H1 (cell line): ENCODE measurements at regions not wholly inside any gene's neighbourhood (a gene's known extent, or its start where the extent isn't known, plus 50 kb on each side); places are given as distances from the start of the nearest gene placed in this dataset.

ENCODE experiments used
- CTCF ChIA-PET: fragments of 300-600 bp; sonication (Branson Sonifier 250); formaldehyde crosslinking; loops from one replicate; lab custom pipeline; 2021; ENCODE audit not compliant: partially characterized antibody; lab: Charles Lee
- POLR2A ChIA-PET: fragments of 300-600 bp; sonication (Branson Sonifier 250); formaldehyde crosslinking; loops from one replicate; lab custom pipeline; 2021; ENCODE audit warnings: inconsistent platforms; ENCODE audit not compliant: partially characterized antibody; lab: Charles Lee
- DNase-seq, 2 experiments: peaks; one replicate each; pipeline versions ENCODE4 v3.0.0 to v3.0.0-alpha.2; 2010 to 2022; ENCODE audit warnings: low spot score in 2 of 2, low read depth in 1 of 2, mixed read lengths in 1 of 2
- FAIRE-seq: peaks from 2 replicates; lab custom pipeline; 2011; peaks lifted over from hg19 to GRCh38; lab: Jason Lieb, UNC
- H2AFZ ChIP-seq: 2 replicates; pipeline ENCODE4 v1.8.1; 2012; ENCODE audit warnings: low read length, inconsistent platforms
- H2AK5ac ChIP-seq: 2 replicates; pipeline ENCODE4 v1.6.1; 2013; ENCODE audit warnings: low read depth, low read length
- H2BK120ac ChIP-seq: replicated peaks from 2 replicates; pipeline ENCODE3; 2013; ENCODE audit warnings: low read depth, low read length, inconsistent platforms
- H2BK12ac ChIP-seq: 2 replicates; pipeline ENCODE4 v1.6.1; 2013; ENCODE audit warnings: low read depth, low read length
- H2BK15ac ChIP-seq: 2 replicates; pipeline ENCODE4 v1.6.1; 2013; ENCODE audit warnings: low read length
- H2BK20ac ChIP-seq: 2 replicates; pipeline ENCODE4 v1.6.1; 2013; ENCODE audit warnings: low read length
- H2BK5ac ChIP-seq: 2 replicates; pipeline ENCODE4 v1.6.1; 2013; ENCODE audit warnings: low read depth, low read length
- H3K14ac ChIP-seq: 2 replicates; pipeline ENCODE4 v1.6.1; 2013; ENCODE audit warnings: inconsistent platforms; ENCODE audit not compliant: insufficient read length
- H3K18ac ChIP-seq: 2 replicates; pipeline ENCODE4 v1.6.1; 2013; ENCODE audit warnings: low read length; ENCODE audit errors: extremely low read depth
- H3K23ac ChIP-seq: 2 replicates; pipeline ENCODE4 v1.6.1; 2013; ENCODE audit warnings: inconsistent platforms; ENCODE audit not compliant: insufficient read length
- H3K23me2 ChIP-seq: 2 replicates; pipeline ENCODE4 v1.6.1; 2013; ENCODE audit warnings: low read depth, low read length
- H3K27ac ChIP-seq: 2 replicates; pipeline ENCODE4 v1.6.1; 2011; ENCODE audit warnings: low read depth, low read length, inconsistent platforms
- H3K27me3 ChIP-seq, 4 experiments: replicated peaks in 1 of 4; 1 replicate in 1 of 4; 2 replicates in 3 of 4; pipeline versions ENCODE4 v1.6.1 to v1.8.1; 2011 to 2013; ENCODE audit warnings: low read length in 3 of 4, mild to moderate bottlenecking in 3 of 4, inconsistent platforms in 2 of 4, mixed read lengths in 2 of 4, moderate library complexity in 1 of 4; ENCODE audit not compliant: control insufficient read depth in 3 of 4, insufficient read depth in 3 of 4; ENCODE audit errors: extremely low read depth in 1 of 4
- H3K36me3 ChIP-seq, 4 experiments: 2 replicates each; pipeline versions ENCODE4 v1.6.1 to v1.8.1; 2011 to 2013; ENCODE audit warnings: mild to moderate bottlenecking in 4 of 4, low read length in 3 of 4, moderate library complexity in 2 of 4, control low read depth in 1 of 4, inconsistent platforms in 1 of 4; ENCODE audit not compliant: insufficient read depth in 4 of 4, control insufficient read depth in 2 of 4
- H3K4ac ChIP-seq: replicated peaks from 2 replicates; pipeline ENCODE3; 2013; ENCODE audit warnings: low read length, low read depth, mixed read lengths, inconsistent platforms; ENCODE audit not compliant: insufficient read length
- H3K4me1 ChIP-seq, 4 experiments: replicated peaks in 1 of 4; 1 replicate in 1 of 4; 2 replicates in 3 of 4; pipeline versions ENCODE4 v1.6.1 to v1.8.1; 2011 to 2013; ENCODE audit warnings: low read length in 3 of 4, inconsistent platforms in 2 of 4, mixed read lengths in 1 of 4; ENCODE audit not compliant: insufficient read depth in 4 of 4, control insufficient read depth in 3 of 4
- H3K4me2 ChIP-seq, 2 experiments: 2 replicates each; pipeline versions ENCODE4 v1.6.1 to v1.8.1; 2011 to 2013; ENCODE audit warnings: low read depth in 2 of 2, low read length in 2 of 2, control low read depth in 1 of 2, inconsistent platforms in 1 of 2, mild to moderate bottlenecking in 1 of 2; ENCODE audit not compliant: insufficient read depth in 1 of 2
- H3K4me3 ChIP-seq, 4 experiments: fragments of 200-600, 300-600 bp in 1 of 4; sonication (generic), shearing (Covaris generic), sonication (Bioruptor Twin) in 1 of 4; 2 replicates each; pipeline versions ENCODE4 v1.5.1 to v1.8.1; 2011 to 2016; ENCODE audit warnings: low read length in 4 of 4, low read depth in 3 of 4, control low read depth in 2 of 4, inconsistent platforms in 2 of 4, mild to moderate bottlenecking in 2 of 4, mixed read lengths in 1 of 4, moderate library complexity in 1 of 4; ENCODE audit not compliant: insufficient read depth in 2 of 4; ENCODE audit errors: extremely low read depth in 1 of 4
- H3K56ac ChIP-seq: replicated peaks from 2 replicates; pipeline ENCODE3; 2013; ENCODE audit warnings: low read depth, mild to moderate bottlenecking, mixed read lengths, low read length, inconsistent platforms; ENCODE audit not compliant: insufficient read length
- H3K79me1 ChIP-seq: 2 replicates; pipeline ENCODE4 v1.6.1; 2013; ENCODE audit warnings: low read depth, low read length, control low read depth
- H3K79me2 ChIP-seq, 2 experiments: 2 replicates each; pipeline versions ENCODE4 v1.6.1 to v1.8.1; 2012 to 2013; ENCODE audit warnings: low read length in 2 of 2, mild to moderate bottlenecking in 2 of 2, inconsistent platforms in 1 of 2; ENCODE audit not compliant: insufficient read depth in 2 of 2, control insufficient read depth in 1 of 2
- H3K9ac ChIP-seq, 4 experiments: replicated peaks in 1 of 4; 1 replicate in 1 of 4; 2 replicates in 3 of 4; pipeline versions ENCODE4 v1.6.1 to v1.8.1; 2011 to 2013; ENCODE audit warnings: low read depth in 3 of 4, low read length in 3 of 4, control low read depth in 2 of 4, mild to moderate bottlenecking in 2 of 4, moderate library complexity in 2 of 4, inconsistent platforms in 1 of 4; ENCODE audit errors: extremely low read depth in 1 of 4
- H3K9me3 ChIP-seq, 2 experiments: 2 replicates each; pipeline versions ENCODE4 v1.6.1 to v1.8.1; 2012 to 2013; ENCODE audit warnings: mild to moderate bottlenecking in 2 of 2, moderate library complexity in 2 of 2, control low read depth in 1 of 2, inconsistent platforms in 1 of 2, low read depth in 1 of 2, low read length in 1 of 2, mixed read lengths in 1 of 2; ENCODE audit not compliant: insufficient read depth in 2 of 2
- H4K20me1 ChIP-seq, 2 experiments: replicated peaks in 1 of 2; 2 replicates each; pipeline versions ENCODE3 to v1.8.1; 2011 to 2013; ENCODE audit warnings: inconsistent platforms in 2 of 2, low read length in 2 of 2, mild to moderate bottlenecking in 1 of 2; ENCODE audit not compliant: insufficient read depth in 2 of 2, control insufficient read depth in 1 of 2
- H4K5ac ChIP-seq: 2 replicates; pipeline ENCODE4 v1.6.1; 2013; ENCODE audit warnings: low read length, low read depth, mixed read lengths, inconsistent platforms; ENCODE audit not compliant: insufficient read length
- H4K8ac ChIP-seq: 2 replicates; pipeline ENCODE4 v1.8.0; 2013; ENCODE audit warnings: mild to moderate bottlenecking, moderate library complexity, low read length, inconsistent platforms; ENCODE audit not compliant: insufficient read depth; ENCODE audit errors: extremely low read depth
- H4K91ac ChIP-seq: replicated peaks from 2 replicates; pipeline ENCODE3; 2013; ENCODE audit warnings: low read length, mixed read lengths, inconsistent platforms; ENCODE audit not compliant: insufficient read length
- BCL11A ChIP-seq, 2 experiments: IDR thresholded peaks; one replicate each; pipeline ENCODE4 v1.6.1; 2011; ENCODE audit warnings: low read depth in 2 of 2, low read length in 2 of 2, mild to moderate bottlenecking in 2 of 2
- BRCA1 ChIP-seq: IDR thresholded peaks from 2 replicates; pipeline ENCODE4 v1.6.1; 2012; ENCODE audit warnings: low read depth, low read length, improper control_type of control experiment
- CBX5 ChIP-seq: fragments of 300-800, 300-1000 bp; sonication (generic); IDR thresholded peaks from 2 replicates; pipeline ENCODE4 v1.7.1; 2016; ENCODE audit warnings: antibody characterized with exemption, low read length, low read depth
- CHD1 ChIP-seq: IDR thresholded peaks from 2 replicates; pipeline ENCODE4 v1.6.1; 2012; ENCODE audit warnings: low read depth, low read length, improper control_type of control experiment
- CHD2 ChIP-seq: IDR thresholded peaks from 2 replicates; pipeline ENCODE4 v1.6.1; 2012; ENCODE audit warnings: low read length, improper control_type of control experiment
- EZH2 ChIP-seq: fragments of 200-600 bp; sonication (generic); IDR thresholded peaks from 2 replicates; pipeline ENCODE4 v1.7.1; 2012; ENCODE audit warnings: low read depth, mild to moderate bottlenecking, moderate library complexity, low read length, inconsistent platforms; ENCODE audit not compliant: severe bottlenecking
- HDAC6 ChIP-seq: IDR thresholded peaks from one replicate; pipeline ENCODE4 v1.7.1; 2012; ENCODE audit warnings: low read depth, mild to moderate bottlenecking, inconsistent platforms, low read length, moderate library complexity
- PHF8 ChIP-seq: fragments of 200-600 bp; sonication (generic); conservative IDR thresholded peaks from 2 replicates; pipeline ENCODE4 v1.7.1; 2012; ENCODE audit warnings: low read depth, mild to moderate bottlenecking, inconsistent platforms, low read length, moderate library complexity
- RAD21 ChIP-seq, 2 experiments: IDR thresholded peaks in 1 of 2; conservative IDR thresholded peaks in 1 of 2; 2 replicates each; pipeline ENCODE4 v1.6.1; 2011; ENCODE audit warnings: low read depth in 2 of 2, low read length in 2 of 2, improper control_type of control experiment in 1 of 2, inconsistent platforms in 1 of 2, mild to moderate bottlenecking in 1 of 2, moderate library complexity in 1 of 2
- RXRA ChIP-seq: IDR thresholded peaks from 2 replicates; pipeline ENCODE4 v1.6.1; 2011; ENCODE audit warnings: low read depth, mild to moderate bottlenecking, low read length, moderate library complexity; ENCODE audit not compliant: insufficient read depth
- SP2 ChIP-seq: IDR thresholded peaks from 2 replicates; pipeline ENCODE4 v1.6.1; 2012; ENCODE audit warnings: mild to moderate bottlenecking, low read length, inconsistent platforms
- WGBS, 2 experiments: shearing (Covaris generic) in 1 of 2; methylation state at CpG; one replicate each; pipeline versions ENCODE4 v1.1.6 to v1.1.7; 2013 to 2015; ENCODE audit warnings: low lambda C conversion rate in 2 of 2, mixed read lengths in 2 of 2, inconsistent platforms in 1 of 2, low coverage in 1 of 2, missing lambda C conversion rate in 1 of 2; ENCODE audit not compliant: insufficient replicate concordance in 2 of 2, insufficient coverage in 1 of 2, insufficient read length in 1 of 2; ENCODE audit errors: extremely low coverage in 1 of 2, missing lambda C conversion rate in 1 of 2; 5-methylcytosine and 5-hydroxymethylcytosine counted together
- TF ChIP-seq, protein P1 (sequence below): IDR thresholded peaks from 2 replicates; pipeline ENCODE4 v1.6.1; 2011; ENCODE audit warnings: low read depth, mild to moderate bottlenecking, low read length; ENCODE audit not compliant: insufficient read depth

DNA sequence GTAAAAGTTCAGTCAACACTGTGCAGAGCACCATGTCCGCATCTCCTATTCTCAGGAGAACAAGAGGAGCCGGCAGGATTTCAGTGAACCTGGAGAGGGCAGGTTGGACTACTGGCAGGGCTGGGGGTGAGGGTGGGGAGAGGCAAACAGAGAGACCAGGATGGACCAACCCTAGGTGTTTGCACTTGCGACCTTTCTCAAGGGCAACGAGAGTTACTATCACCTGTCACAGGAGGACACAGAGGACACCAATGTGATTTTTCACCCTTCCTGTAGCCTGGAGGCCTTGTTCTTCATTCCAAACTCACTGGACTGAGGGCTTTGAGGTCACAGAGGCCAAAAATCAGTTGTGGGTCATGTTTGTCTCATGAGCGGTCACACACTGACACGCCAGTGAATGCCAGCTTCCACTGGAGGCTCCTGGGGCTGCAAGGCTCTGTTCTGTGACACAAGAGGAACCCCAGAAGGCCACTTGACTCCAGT is 89.5 kb downstream of the CPN2 start:
- 79% methylated on average over 6 of the region's 6 CpGs; no CpG with 5 or more reads in 1 of the 2 experiments for WGBS, 2 experiments

More for the DNA sequence above, 89.5 kb downstream of the CPN2 start:
- Histone ChIP-seq H3K4me3 (no peak overlapping the region), H3K23ac (no peak overlapping the region), H4K91ac (no peak overlapping the region), H3K9ac (no peak overlapping the region), H3K4me1 (no peaks in the 10 kb centered on the region; a peak in 2 of 7 replicates), H3K23me2 (no peaks in the 10 kb centered on the region), H3K56ac (no peak overlapping the region), H4K20me1 (no peaks in the 10 kb centered on the region), H4K5ac (no peak overlapping the region), H3K4ac (no peak overlapping the region), H3K27ac (no peak overlapping the region), H2BK20ac (no peak overlapping the region), H3K79me2 (no peaks in the 10 kb centered on the region), H4K8ac (no peak overlapping the region), H2BK12ac (no peak overlapping the region), H3K36me3 (no peaks in the 10 kb centered on the region), H2AFZ (no peak overlapping the region), H2BK5ac (no peak overlapping the region), H3K79me1 (no peaks in the 10 kb centered on the region), H2BK15ac (no peak overlapping the region), H3K14ac (no peak overlapping the region), H2BK120ac (no peak overlapping the region), H3K4me2 (no peak overlapping the region), H3K9me3 (peaks cover 3 to 7% of the 10 kb centered on the region in 2 experiments; a peak in 1 of 4 replicates), H3K18ac (no peak overlapping the region), H2AK5ac (no peak overlapping the region), H3K27me3 (no peaks in the 10 kb centered on the region)
- no peak for TF ChIP-seq PHF8
- TF ChIP-seq HDAC6 = no peak
- no peak for TF ChIP-seq RAD21 (IDR thresholded peaks at IDR 0.05 in 1 of 2, conservative IDR thresholded peaks at IDR 0.05 in 1 of 2; ENCODE audit: low read depth in 2 of 2, low read length in 2 of 2)
- TF ChIP-seq, protein P1, sequence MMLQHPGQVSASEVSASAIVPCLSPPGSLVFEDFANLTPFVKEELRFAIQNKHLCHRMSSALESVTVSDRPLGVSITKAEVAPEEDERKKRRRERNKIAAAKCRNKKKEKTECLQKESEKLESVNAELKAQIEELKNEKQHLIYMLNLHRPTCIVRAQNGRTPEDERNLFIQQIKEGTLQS = no peak
- TF ChIP-seq EZH2 = no peak
- no peak for TF ChIP-seq BRCA1
- no peak for TF ChIP-seq CBX5
- TF ChIP-seq RXRA = no peak
- no peak for TF ChIP-seq CHD1
- TF ChIP-seq CHD2 = no peak
- no peak for TF ChIP-seq BCL11A (IDR thresholded peaks at IDR 0.05; ENCODE audit: low read depth in 2 of 2, low read length in 2 of 2)
- TF ChIP-seq SP2 = no peak
- FAIRE-seq (no peak), DNase-seq (no peak)
- ChIA-PET POLR2A (no interaction called here), CTCF (interaction anchor here (0.6 to 3.2 kb wide), 7 partner anchors 8 to 1808 kb away, joined by 3 to 13 read pairs (median 3); no protein-coding TSS in a partner anchor)
